ENCODE measurements at regions not wholly inside any gene's neighbourhood (a gene's known extent, or its start where the extent isn't known, plus 50 kb on each side); places are given as distances from the start of the nearest gene placed in this dataset.

GRCh38 chr3:124202754-124203153, 210.8 kb upstream of the ROPN1 start:
- no peaks in the 10 kb centered on the region for H3K27me3 ChIP-seq (ENCODE audit: control insufficient read depth, insufficient read depth, low read length)
- H3K4me1 ChIP-seq (ENCODE audit: control insufficient read depth, insufficient read depth, low read length) = peaks cover 19% of the 10 kb centered on the region
- DNase-seq (ENCODE audit: low read depth in 4 of 6, low spot score in 6 of 6) = peak; percentile 35 to 89 (median 50)
- no peaks in the 10 kb centered on the region for H3K36me3 ChIP-seq (ENCODE audit: control insufficient read depth, insufficient read depth, low read length)
- no peak overlapping the region for H3K27ac ChIP-seq (ENCODE audit: low read depth, low read length)
- 12% methylated on average over 4 of the region's 4 CpGs for WGBS (ENCODE audit: insufficient coverage)
- H3K9me3 ChIP-seq (ENCODE audit: control insufficient read depth, insufficient read depth, low read length) = peaks cover 1% of the 10 kb centered on the region
- H3K4me3 ChIP-seq (ENCODE audit: low read depth, low read length) = no peak overlapping the region

- Histone ChIP-seq H3K27me3 (ENCODE audit: control insufficient read depth, insufficient read depth, low read length) (no peaks in the 10 kb centered on the region), H3K36me3 (ENCODE audit: control insufficient read depth, insufficient read depth, low read length) (no peaks in the 10 kb centered on the region), H3K4me3 (ENCODE audit: low read depth, low read length) (no peak overlapping the region), H3K9me3 (ENCODE audit: control insufficient read depth, insufficient read depth, low read length) (peaks cover 1% of the 10 kb centered on the region), H3K27ac (ENCODE audit: low read depth, low read length) (no peak overlapping the region), H3K4me1 (ENCODE audit: control insufficient read depth, insufficient read depth, low read length) (peaks cover 23% of the 10 kb centered on the region)
- no CpG with 5 or more reads among the region's 2 CpGs for WGBS (ENCODE audit: insufficient coverage)
- no peak for DNase-seq (ENCODE audit: low read depth in 4 of 6, low spot score in 6 of 6)
Observed at GRCh38 chr3:124203292-124203691, 211.4 kb upstream of the ROPN1 start.

- Histone ChIP-seq H3K4me1 (ENCODE audit: control insufficient read depth, insufficient read depth, low read length) (peaks cover 23% of the 10 kb centered on the region), H3K27ac (ENCODE audit: low read depth, low read length) (no peak overlapping the region), H3K9me3 (ENCODE audit: control insufficient read depth, insufficient read depth, low read length) (no peaks in the 10 kb centered on the region), H3K4me3 (ENCODE audit: low read depth, low read length) (no peak overlapping the region), H3K36me3 (ENCODE audit: control insufficient read depth, insufficient read depth, low read length) (no peaks in the 10 kb centered on the region), H3K27me3 (ENCODE audit: control insufficient read depth, insufficient read depth, low read length) (no peaks in the 10 kb centered on the region)
- WGBS (ENCODE audit: insufficient coverage) = 100% methylated on average over 2 of the region's 5 CpGs
- DNase-seq (ENCODE audit: low read depth in 4 of 6, low spot score in 6 of 6) = no peak
Observed at GRCh38 chr3:124206225-124207055, 214.5 kb upstream of the ROPN1 start.

- Histone ChIP-seq H3K9me3 (ENCODE audit: control insufficient read depth, insufficient read depth, low read length) (no peaks in the 10 kb centered on the region), H3K27me3 (ENCODE audit: control insufficient read depth, insufficient read depth, low read length) (no peaks in the 10 kb centered on the region), H3K27ac (ENCODE audit: low read depth, low read length) (no peak overlapping the region), H3K4me1 (ENCODE audit: control insufficient read depth, insufficient read depth, low read length) (peaks cover 17% of the 10 kb centered on the region), H3K4me3 (ENCODE audit: low read depth, low read length) (no peak overlapping the region), H3K36me3 (ENCODE audit: control insufficient read depth, insufficient read depth, low read length) (no peaks in the 10 kb centered on the region)
- no peak for DNase-seq (ENCODE audit: low read depth in 4 of 6, low spot score in 6 of 6)
- WGBS (ENCODE audit: insufficient coverage) = 100% methylated on average over 2 of the region's 5 CpGs
Observed at GRCh38 chr3:124207077-124207476, 215.2 kb upstream of the ROPN1 start.

GRCh38 chr3:124207873-124208485, 216.1 kb upstream of the ROPN1 start:
- H3K4me1 ChIP-seq (ENCODE audit: control insufficient read depth, insufficient read depth, low read length) = peaks cover 8% of the 10 kb centered on the region
- H3K27ac ChIP-seq (ENCODE audit: low read depth, low read length) = no peak overlapping the region
- no peaks in the 10 kb centered on the region for H3K36me3 ChIP-seq (ENCODE audit: control insufficient read depth, insufficient read depth, low read length)
- DNase-seq (ENCODE audit: low read depth in 4 of 6, low spot score in 6 of 6) = peak in 1 of 6 donors; percentile 51
- H3K27me3 ChIP-seq (ENCODE audit: control insufficient read depth, insufficient read depth, low read length) = no peaks in the 10 kb centered on the region
- no peaks in the 10 kb centered on the region for H3K9me3 ChIP-seq (ENCODE audit: control insufficient read depth, insufficient read depth, low read length)
- H3K4me3 ChIP-seq (ENCODE audit: low read depth, low read length) = no peak overlapping the region
- 96% methylated on average over 2 of the region's 5 CpGs for WGBS (ENCODE audit: insufficient coverage)

- no peaks in the 10 kb centered on the region for H3K27me3 ChIP-seq (ENCODE audit: control insufficient read depth, insufficient read depth, low read length)
- H3K36me3 ChIP-seq (ENCODE audit: control insufficient read depth, insufficient read depth, low read length) = no peaks in the 10 kb centered on the region
- no peaks in the 10 kb centered on the region for H3K9me3 ChIP-seq (ENCODE audit: control insufficient read depth, insufficient read depth, low read length)
- WGBS (ENCODE audit: insufficient coverage) = no CpG with 5 or more reads among the region's 2 CpGs
- H3K27ac ChIP-seq (ENCODE audit: low read depth, low read length) = no peak overlapping the region
- H3K4me3 ChIP-seq (ENCODE audit: low read depth, low read length) = no peak overlapping the region
- no peak for DNase-seq (ENCODE audit: low read depth in 4 of 6, low spot score in 6 of 6)
- peaks cover 4% of the 10 kb centered on the region for H3K4me1 ChIP-seq (ENCODE audit: control insufficient read depth, insufficient read depth, low read length)
Observed at GRCh38 chr3:124209426-124209825, 217.5 kb upstream of the ROPN1 start.

- Histone ChIP-seq H3K9me3 (ENCODE audit: control insufficient read depth, insufficient read depth, low read length) (no peaks in the 10 kb centered on the region), H3K27me3 (ENCODE audit: control insufficient read depth, insufficient read depth, low read length) (no peaks in the 10 kb centered on the region), H3K36me3 (ENCODE audit: control insufficient read depth, insufficient read depth, low read length) (no peaks in the 10 kb centered on the region), H3K4me1 (ENCODE audit: control insufficient read depth, insufficient read depth, low read length) (peaks cover 4% of the 10 kb centered on the region), H3K4me3 (ENCODE audit: low read depth, low read length) (no peak overlapping the region), H3K27ac (ENCODE audit: low read depth, low read length) (no peak overlapping the region)
- DNase-seq (ENCODE audit: low read depth in 4 of 6, low spot score in 6 of 6) = peak in 1 of 6 donors; percentile 62
Observed at GRCh38 chr3:124210899-124211298, 219.0 kb upstream of the ROPN1 start.

GRCh38 chr3:124213641-124214040, 221.7 kb upstream of the ROPN1 start:
- Histone ChIP-seq H3K27ac (ENCODE audit: low read depth, low read length) (no peak overlapping the region), H3K4me1 (ENCODE audit: control insufficient read depth, insufficient read depth, low read length) (no peaks in the 10 kb centered on the region), H3K9me3 (ENCODE audit: control insufficient read depth, insufficient read depth, low read length) (no peaks in the 10 kb centered on the region), H3K36me3 (ENCODE audit: control insufficient read depth, insufficient read depth, low read length) (no peaks in the 10 kb centered on the region), H3K27me3 (ENCODE audit: control insufficient read depth, insufficient read depth, low read length) (no peaks in the 10 kb centered on the region), H3K4me3 (ENCODE audit: low read depth, low read length) (no peak overlapping the region)
- no peak for DNase-seq (ENCODE audit: low read depth in 4 of 6, low spot score in 6 of 6)

- peak in 2 of 6 donors; percentile 28 to 79 for DNase-seq (ENCODE audit: low read depth in 4 of 6, low spot score in 6 of 6)
- Histone ChIP-seq H3K4me1 (ENCODE audit: control insufficient read depth, insufficient read depth, low read length) (no peaks in the 10 kb centered on the region), H3K27ac (ENCODE audit: low read depth, low read length) (no peak overlapping the region), H3K9me3 (ENCODE audit: control insufficient read depth, insufficient read depth, low read length) (no peaks in the 10 kb centered on the region), H3K36me3 (ENCODE audit: control insufficient read depth, insufficient read depth, low read length) (no peaks in the 10 kb centered on the region), H3K4me3 (ENCODE audit: low read depth, low read length) (no peak overlapping the region), H3K27me3 (ENCODE audit: control insufficient read depth, insufficient read depth, low read length) (no peaks in the 10 kb centered on the region)
- WGBS (ENCODE audit: insufficient coverage) = 28% methylated on average over 3 of the region's 3 CpGs
Observed at GRCh38 chr3:124217542-124217941, 225.6 kb upstream of the ROPN1 start.

GRCh38 chr3:124221422-124221821, 229.5 kb upstream of the ROPN1 start:
- peaks cover 4% of the 10 kb centered on the region for H3K4me1 ChIP-seq (ENCODE audit: control insufficient read depth, insufficient read depth, low read length)
- H3K9me3 ChIP-seq (ENCODE audit: control insufficient read depth, insufficient read depth, low read length) = no peaks in the 10 kb centered on the region
- no peaks in the 10 kb centered on the region for H3K36me3 ChIP-seq (ENCODE audit: control insufficient read depth, insufficient read depth, low read length)
- 66% methylated on average over 2 of the region's 2 CpGs for WGBS (ENCODE audit: insufficient coverage)
- no peak overlapping the region for H3K27ac ChIP-seq (ENCODE audit: low read depth, low read length)
- no peak for DNase-seq (ENCODE audit: low read depth in 4 of 6, low spot score in 6 of 6)
- H3K4me3 ChIP-seq (ENCODE audit: low read depth, low read length) = no peak overlapping the region
- H3K27me3 ChIP-seq (ENCODE audit: control insufficient read depth, insufficient read depth, low read length) = no peaks in the 10 kb centered on the region
